Endothelial cell (in vitro differentiated cells): ENCODE measurements at regions not wholly inside any gene's neighbourhood (a gene's known extent, or its start where the extent isn't known, plus 50 kb on each side); places are given as distances from the start of the nearest gene placed in this dataset.

Experiments
- DNase-seq: peaks from one replicate; pipeline ENCODE4 v3.0.0; 2021; ENCODE audit warnings: low spot score
- H3K27ac Mint-ChIP-seq: one replicate; pipeline ENCODE4 v1.8.0; 2021; ENCODE audit warnings: mixed read lengths, inconsistent platforms; ENCODE audit not compliant: unreplicated experiment
- H3K27me3 Mint-ChIP-seq: one replicate; pipeline ENCODE4 v1.8.0; 2021; ENCODE audit warnings: mild to moderate bottlenecking, moderate library complexity, mixed read lengths, inconsistent platforms; ENCODE audit not compliant: unreplicated experiment
- H3K36me3 Mint-ChIP-seq: one replicate; pipeline ENCODE4 v1.8.0; 2021; ENCODE audit warnings: mild to moderate bottlenecking, low read depth, mixed read lengths, inconsistent platforms; ENCODE audit not compliant: unreplicated experiment
- H3K4me1 Mint-ChIP-seq: one replicate; pipeline ENCODE4 v1.8.0; 2021; ENCODE audit warnings: mild to moderate bottlenecking, mixed read lengths, inconsistent platforms; ENCODE audit not compliant: unreplicated experiment
- H3K4me3 Mint-ChIP-seq: one replicate; pipeline ENCODE4 v1.8.0; 2021; ENCODE audit warnings: mild to moderate bottlenecking, mixed read lengths, inconsistent platforms; ENCODE audit not compliant: unreplicated experiment
- H3K9me3 Mint-ChIP-seq: one replicate; pipeline ENCODE4 v1.8.0; 2021; ENCODE audit warnings: mixed read lengths, inconsistent platforms; ENCODE audit not compliant: unreplicated experiment
- CTCF ChIP-seq: fragments of 200-600 bp; sonication (generic); IDR thresholded peaks from one replicate; pipeline ENCODE4 v1.5.0; 2021; ENCODE audit warnings: antibody characterized with exemption; ENCODE audit not compliant: unreplicated experiment

- Mint-ChIP-seq H3K27me3 (no peaks in the 10 kb centered on the region), H3K4me3 (no peak overlapping the region), H3K4me1 (no peaks in the 10 kb centered on the region), H3K36me3 (no peaks in the 10 kb centered on the region), H3K9me3 (no peaks in the 10 kb centered on the region), H3K27ac (no peak overlapping the region)
- DNase-seq: no peak
- no peak for TF ChIP-seq CTCF
Observed at GRCh38 chr18:66966171-66966570, 362.3 kb upstream of the CDH19 start.

- H3K4me3 Mint-ChIP-seq: no peak overlapping the region
- H3K36me3 Mint-ChIP-seq: no peaks in the 10 kb centered on the region
- no peaks in the 10 kb centered on the region for H3K9me3 Mint-ChIP-seq
- H3K27me3 Mint-ChIP-seq: peaks cover 2% of the 10 kb centered on the region
- no peak for DNase-seq
- no peak for TF ChIP-seq CTCF
- no peak overlapping the region for H3K27ac Mint-ChIP-seq
- H3K4me1 Mint-ChIP-seq: no peaks in the 10 kb centered on the region
Observed at GRCh38 chr18:66958309-66958708, 354.4 kb upstream of the CDH19 start.

- H3K27me3 Mint-ChIP-seq: peaks cover 2% of the 10 kb centered on the region
- H3K4me3 Mint-ChIP-seq: no peak overlapping the region
- no peak for TF ChIP-seq CTCF
- DNase-seq: no peak
- H3K27ac Mint-ChIP-seq: no peak overlapping the region
- no peaks in the 10 kb centered on the region for H3K4me1 Mint-ChIP-seq
- no peaks in the 10 kb centered on the region for H3K9me3 Mint-ChIP-seq
- no peaks in the 10 kb centered on the region for H3K36me3 Mint-ChIP-seq
Observed at GRCh38 chr18:66951750-66952149, 347.9 kb upstream of the CDH19 start.

- Mint-ChIP-seq H3K9me3 (no peaks in the 10 kb centered on the region), H3K27me3 (no peaks in the 10 kb centered on the region), H3K36me3 (no peaks in the 10 kb centered on the region), H3K4me1 (no peaks in the 10 kb centered on the region), H3K27ac (no peak overlapping the region), H3K4me3 (no peak overlapping the region)
- no peak for DNase-seq
- TF ChIP-seq CTCF: no peak
Observed at GRCh38 chr18:66949419-66949818, 345.5 kb upstream of the CDH19 start.

- Mint-ChIP-seq H3K4me3 (no peak overlapping the region), H3K27ac (no peak overlapping the region), H3K27me3 (no peaks in the 10 kb centered on the region), H3K4me1 (no peaks in the 10 kb centered on the region), H3K36me3 (peaks cover 3% of the 10 kb centered on the region), H3K9me3 (peaks cover 4% of the 10 kb centered on the region)
- no peak for DNase-seq
- no peak for TF ChIP-seq CTCF
Observed at GRCh38 chr18:66937546-66937945, 333.7 kb upstream of the CDH19 start.
